ENCODE measurements at regions not wholly inside any gene's neighbourhood (a gene's known extent, or its start where the extent isn't known, plus 50 kb on each side); places are given as distances from the start of the nearest gene placed in this dataset.

- Histone ChIP-seq H3K27me3 (ENCODE audit: control insufficient read depth, insufficient read depth, low read length) (no peaks in the 10 kb centered on the region), H3K4me3 (ENCODE audit: low read depth, low read length) (no peak overlapping the region), H3K27ac (ENCODE audit: low read depth, low read length) (no peak overlapping the region), H3K9me3 (ENCODE audit: control insufficient read depth, insufficient read depth, low read length) (no peaks in the 10 kb centered on the region; the same call in 1 of the 2 replicates)
- no peak for TF ChIP-seq CTCF (IDR thresholded peaks at IDR 0.05; ENCODE audit: low read depth, low read length)
- CTCF ChIA-PET, result no interaction called here
- POLR2A ChIA-PET, result no interaction called here
- no peak for DNase-seq (ENCODE audit: low read depth, low spot score)
Observed at GRCh38 chr10:10394933-10395658, 622.6 kb upstream of the CELF2 start.

- no peak for DNase-seq (ENCODE audit: low read depth, low spot score)
- Histone ChIP-seq H3K4me3 (ENCODE audit: low read depth, low read length) (no peak overlapping the region), H3K27me3 (ENCODE audit: control insufficient read depth, insufficient read depth, low read length) (no peaks in the 10 kb centered on the region), H3K9me3 (ENCODE audit: control insufficient read depth, insufficient read depth, low read length) (no peaks in the 10 kb centered on the region; the same call in 1 of the 2 replicates), H3K27ac (ENCODE audit: low read depth, low read length) (no peak overlapping the region)
- ChIA-PET POLR2A (no interaction called here), CTCF (no interaction called here)
- no peak for TF ChIP-seq CTCF (IDR thresholded peaks at IDR 0.05; ENCODE audit: low read depth, low read length)
Observed at GRCh38 chr10:10396601-10397000, 621.1 kb upstream of the CELF2 start.

GRCh38 chr10:10397906-10398305 is 619.8 kb upstream of the CELF2 start:
- no peak for DNase-seq (ENCODE audit: low read depth, low spot score)
- Histone ChIP-seq H3K27me3 (ENCODE audit: control insufficient read depth, insufficient read depth, low read length) (no peaks in the 10 kb centered on the region), H3K4me3 (ENCODE audit: low read depth, low read length) (no peak overlapping the region), H3K9me3 (ENCODE audit: control insufficient read depth, insufficient read depth, low read length) (no peaks in the 10 kb centered on the region; the same call in 1 of the 2 replicates), H3K27ac (ENCODE audit: low read depth, low read length) (no peak overlapping the region)
- no peak for TF ChIP-seq CTCF (IDR thresholded peaks at IDR 0.05; ENCODE audit: low read depth, low read length)
- ChIA-PET CTCF (no interaction called here), POLR2A (no interaction called here)

GRCh38 chr10:10403762-10404161 is 613.9 kb upstream of the CELF2 start:
- no peak overlapping the region for H3K27ac ChIP-seq (ENCODE audit: low read depth, low read length)
- H3K9me3 ChIP-seq (ENCODE audit: control insufficient read depth, insufficient read depth, low read length), result no peaks in the 10 kb centered on the region; the same call in 1 of the 2 replicates
- no peak overlapping the region for H3K4me3 ChIP-seq (ENCODE audit: low read depth, low read length)
- POLR2A ChIA-PET, result no interaction called here
- CTCF ChIA-PET, result no interaction called here
- DNase-seq (ENCODE audit: low read depth, low spot score), result no peak
- no peaks in the 10 kb centered on the region for H3K27me3 ChIP-seq (ENCODE audit: control insufficient read depth, insufficient read depth, low read length)
- TF ChIP-seq CTCF (IDR thresholded peaks at IDR 0.05; ENCODE audit: low read depth, low read length), result no peak

GRCh38 chr10:10417671-10418070 is 600.0 kb upstream of the CELF2 start:
- H3K9me3 ChIP-seq (ENCODE audit: control insufficient read depth, insufficient read depth, low read length), result no peaks in the 10 kb centered on the region
- no peak overlapping the region for H3K4me3 ChIP-seq (ENCODE audit: low read depth, low read length)
- TF ChIP-seq CTCF (IDR thresholded peaks at IDR 0.05; ENCODE audit: low read depth, low read length), result no peak
- DNase-seq (ENCODE audit: low read depth, low spot score), result no peak
- H3K27me3 ChIP-seq (ENCODE audit: control insufficient read depth, insufficient read depth, low read length), result no peaks in the 10 kb centered on the region
- ChIA-PET POLR2A (no interaction called here), CTCF (no interaction called here)
- no peak overlapping the region for H3K27ac ChIP-seq (ENCODE audit: low read depth, low read length)

Measured in AG04450 (cell line).